ENCODE measurements at regions not wholly inside any gene's neighbourhood (a gene's known extent, or its start where the extent isn't known, plus 50 kb on each side); places are given as distances from the start of the nearest gene placed in this dataset.

DNA sequence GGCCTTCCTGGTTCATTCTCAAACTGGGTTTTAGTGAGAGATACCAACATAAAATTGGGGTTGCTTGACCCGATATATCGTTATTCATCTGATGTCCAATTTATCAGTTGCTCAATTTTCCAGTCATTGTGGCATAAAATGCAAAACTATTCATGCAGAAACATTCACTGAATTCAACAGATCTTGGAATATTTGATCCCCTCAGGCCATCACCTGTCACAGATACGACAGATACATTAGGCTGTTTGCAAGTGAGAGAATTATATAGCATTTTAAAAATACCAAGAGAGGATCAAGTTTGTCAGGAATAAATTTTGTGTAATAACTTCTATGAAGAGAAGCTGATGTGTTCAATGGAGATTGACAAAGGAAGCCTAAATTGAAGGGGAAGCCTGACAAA is 67.1 kb downstream of the MAP10 start:
- peak overlapping the region in 1 of 3 experiments; percentile 36 for H3K27ac Mint-ChIP-seq
- no peaks in the 10 kb centered on the region for H3K9me3 Mint-ChIP-seq
- TF ChIP-seq, protein P1, sequence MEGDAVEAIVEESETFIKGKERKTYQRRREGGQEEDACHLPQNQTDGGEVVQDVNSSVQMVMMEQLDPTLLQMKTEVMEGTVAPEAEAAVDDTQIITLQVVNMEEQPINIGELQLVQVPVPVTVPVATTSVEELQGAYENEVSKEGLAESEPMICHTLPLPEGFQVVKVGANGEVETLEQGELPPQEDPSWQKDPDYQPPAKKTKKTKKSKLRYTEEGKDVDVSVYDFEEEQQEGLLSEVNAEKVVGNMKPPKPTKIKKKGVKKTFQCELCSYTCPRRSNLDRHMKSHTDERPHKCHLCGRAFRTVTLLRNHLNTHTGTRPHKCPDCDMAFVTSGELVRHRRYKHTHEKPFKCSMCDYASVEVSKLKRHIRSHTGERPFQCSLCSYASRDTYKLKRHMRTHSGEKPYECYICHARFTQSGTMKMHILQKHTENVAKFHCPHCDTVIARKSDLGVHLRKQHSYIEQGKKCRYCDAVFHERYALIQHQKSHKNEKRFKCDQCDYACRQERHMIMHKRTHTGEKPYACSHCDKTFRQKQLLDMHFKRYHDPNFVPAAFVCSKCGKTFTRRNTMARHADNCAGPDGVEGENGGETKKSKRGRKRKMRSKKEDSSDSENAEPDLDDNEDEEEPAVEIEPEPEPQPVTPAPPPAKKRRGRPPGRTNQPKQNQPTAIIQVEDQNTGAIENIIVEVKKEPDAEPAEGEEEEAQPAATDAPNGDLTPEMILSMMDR (IDR thresholded peaks at IDR 0.05; ENCODE audit: unreplicated experiment in 3 of 3): no peak
- no peak overlapping the region for H3K4me3 Mint-ChIP-seq
- H3K4me1 Mint-ChIP-seq: peaks cover 16% of the 10 kb centered on the region
- H3K27me3 Mint-ChIP-seq (ENCODE audit: low read depth): peaks cover 7% of the 10 kb centered on the region
- no peaks in the 10 kb centered on the region for H3K36me3 Mint-ChIP-seq (ENCODE audit: low read depth)

DNA sequence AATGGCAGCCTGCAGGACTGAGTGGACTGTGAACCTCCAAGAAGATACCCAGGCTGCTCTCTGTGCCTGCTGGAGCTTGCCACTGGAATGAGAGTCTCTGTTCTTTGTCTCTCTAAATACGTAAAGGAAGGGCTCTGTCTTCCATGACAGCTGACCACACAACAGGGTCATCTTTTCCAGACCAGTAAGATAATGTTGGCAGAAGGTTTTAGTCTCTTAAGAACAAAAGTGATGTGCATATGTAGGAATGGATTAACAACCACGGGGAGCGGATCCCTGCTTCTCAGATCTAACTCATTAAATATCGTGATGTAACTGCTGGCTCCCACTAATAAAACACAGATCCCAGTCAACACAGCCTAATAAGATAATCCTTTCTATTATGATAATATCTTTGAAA is 67.5 kb downstream of the MAP10 start:
- H3K27ac Mint-ChIP-seq: no peak overlapping the region
- peaks cover 7% of the 10 kb centered on the region for H3K27me3 Mint-ChIP-seq (ENCODE audit: low read depth)
- H3K9me3 Mint-ChIP-seq: no peaks in the 10 kb centered on the region
- H3K36me3 Mint-ChIP-seq (ENCODE audit: low read depth): no peaks in the 10 kb centered on the region
- TF ChIP-seq, protein P1 (IDR thresholded peaks at IDR 0.05; ENCODE audit: unreplicated experiment in 3 of 3): no peak
- H3K4me1 Mint-ChIP-seq: peaks cover 19% of the 10 kb centered on the region
- H3K4me3 Mint-ChIP-seq: no peak overlapping the region

DNA sequence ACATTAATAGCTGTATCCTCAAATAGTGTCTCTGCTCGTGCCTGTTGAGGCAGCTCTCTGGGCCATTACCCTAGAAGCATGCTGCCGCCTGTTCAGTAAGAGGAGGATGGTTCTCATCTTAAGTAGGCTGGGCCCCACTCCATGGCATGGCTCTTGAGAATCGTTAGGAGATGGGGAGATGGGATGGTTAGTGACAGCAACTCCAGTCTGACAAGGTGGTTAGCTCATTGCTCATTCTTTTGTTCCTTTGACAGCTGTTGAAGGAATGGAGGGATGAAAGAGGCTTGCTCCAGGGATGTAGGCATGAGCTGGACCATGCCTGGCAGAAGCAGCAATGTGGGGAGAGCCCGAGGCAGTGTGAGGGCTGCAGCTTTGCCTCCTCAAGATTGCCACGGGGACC is 68.2 kb downstream of the MAP10 start:
- Mint-ChIP-seq H3K27ac (peak overlapping the region in 1 of 3 experiments; percentile 8), H3K36me3 (ENCODE audit: low read depth) (no peaks in the 10 kb centered on the region), H3K27me3 (ENCODE audit: low read depth) (peaks cover 7% of the 10 kb centered on the region), H3K4me3 (no peak overlapping the region), H3K4me1 (peaks cover 24% of the 10 kb centered on the region), H3K9me3 (no peaks in the 10 kb centered on the region)
- TF ChIP-seq, protein P1 (IDR thresholded peaks at IDR 0.05; ENCODE audit: unreplicated experiment in 3 of 3): no peak

DNA sequence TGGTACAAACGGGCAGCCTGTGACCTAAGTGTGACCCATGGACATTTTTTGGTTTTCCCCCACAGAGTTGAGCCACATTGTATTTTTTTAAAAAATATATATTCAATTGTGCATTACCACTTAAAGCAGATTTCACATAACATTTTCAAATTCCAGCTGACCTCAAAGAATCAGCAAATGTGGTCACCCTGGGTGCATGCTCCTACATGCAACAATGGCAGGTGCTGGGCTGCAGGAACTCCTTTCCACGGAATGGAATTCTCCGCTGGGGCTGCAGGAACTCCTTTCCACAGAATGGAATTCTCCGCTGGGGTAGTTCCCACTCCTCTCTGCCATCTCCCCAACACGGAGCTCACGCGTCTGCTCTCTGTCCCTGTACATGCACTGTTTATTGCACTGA is 68.7 kb downstream of the MAP10 start:
- TF ChIP-seq, protein P1 (IDR thresholded peaks at IDR 0.05; ENCODE audit: unreplicated experiment in 3 of 3): no peak

DNA sequence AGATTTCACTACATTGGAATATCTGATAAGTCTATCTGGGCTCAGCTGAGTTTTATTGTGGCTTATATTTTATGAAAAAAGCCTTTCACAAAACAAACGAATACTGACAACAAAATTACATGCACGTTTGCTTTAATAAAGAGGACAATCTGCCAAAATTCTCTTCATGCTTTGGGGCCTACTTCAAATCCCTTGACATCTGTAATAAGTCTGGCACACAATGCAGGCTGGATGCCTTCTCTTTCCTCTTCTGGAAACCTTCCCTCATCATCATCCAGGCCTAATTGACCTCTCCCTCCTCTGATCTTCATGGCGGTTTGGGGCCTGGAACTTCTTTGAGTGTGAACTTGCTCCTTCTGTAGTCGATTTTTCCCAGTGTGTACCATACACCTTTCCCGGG is 70.3 kb downstream of the MAP10 start:
- H3K9me3 Mint-ChIP-seq: no peaks in the 10 kb centered on the region
- no peak overlapping the region for H3K4me3 Mint-ChIP-seq

More for the DNA sequence above, 68.7 kb downstream of the MAP10 start:
- Mint-ChIP-seq H3K4me1 (peaks cover 20% of the 10 kb centered on the region), H3K4me3 (no peak overlapping the region), H3K36me3 (ENCODE audit: low read depth) (no peaks in the 10 kb centered on the region), H3K27ac (no peak overlapping the region), H3K9me3 (no peaks in the 10 kb centered on the region), H3K27me3 (ENCODE audit: low read depth) (peaks cover 7% of the 10 kb centered on the region)

More for the DNA sequence above, 70.3 kb downstream of the MAP10 start:
- H3K27ac Mint-ChIP-seq: no peak overlapping the region
- TF ChIP-seq, protein P1 (IDR thresholded peaks at IDR 0.05; ENCODE audit: unreplicated experiment in 3 of 3): no peak
- no peaks in the 10 kb centered on the region for H3K36me3 Mint-ChIP-seq (ENCODE audit: low read depth)
- peaks cover 7% of the 10 kb centered on the region for H3K27me3 Mint-ChIP-seq (ENCODE audit: low read depth)
- peaks cover 10% of the 10 kb centered on the region for H3K4me1 Mint-ChIP-seq

All from nephron (organoid).